HCT116 (cell line): ENCODE measurements at regions not wholly inside any gene's neighbourhood (a gene's known extent, or its start where the extent isn't known, plus 50 kb on each side); places are given as distances from the start of the nearest gene placed in this dataset.

Experiments used
- ATAC-seq: fragments of 200-7000 bp; cut with Tn5 transposase; 2 replicates; pipeline ENCODE4 v1.9.1; 2020; ENCODE audit warnings: mild to moderate bottlenecking, moderate library complexity
- BruUV-seq: library from RNA; stranded (reverse); fragments of 400-500 nt; replicated peaks from 2 replicates; lab custom pipeline; 2021; lab: Mats Ljungman, UMichigan
- CTCF ChIA-PET: fragments of 300-600 bp; sonication (Branson Sonifier 250); formaldehyde crosslinking; loops from one replicate; lab custom pipeline; 2021; ENCODE audit warnings: antibody characterized with exemption; lab: Charles Lee
- POLR2A ChIA-PET: fragments of 300-600, 350-600 bp; sonication (Branson Sonifier 250); formaldehyde crosslinking; loops from one replicate; lab custom pipeline; 2021; ENCODE audit warnings: antibody characterized with exemption; lab: Charles Lee
- RAD21 ChIA-PET, 2 experiments: fragments of 300-600 bp; sonication (Branson Sonifier 250); formaldehyde crosslinking; loops; one replicate each; lab custom pipeline; 2023; ENCODE audit warnings: low total read pairs in 2 of 2; ENCODE audit not compliant: uncharacterized antibody in 2 of 2, unreplicated experiment in 2 of 2, low non-redundant PET in 1 of 2; lab: Charles Lee
- DNase-seq: peaks from one replicate; pipeline ENCODE4 v3.0.0-alpha.2; 2010; ENCODE audit warnings: low read depth, low spot score
- H2AFZ ChIP-seq: fragments of 200-600 bp; shearing (Covaris generic), sonication (generic); 2 replicates; pipeline ENCODE4 v1.6.1; 2017; ENCODE audit warnings: low read depth, mixed run types, mixed read lengths, antibody characterized with exemption, low read length; ENCODE audit not compliant: poor library complexity, severe bottlenecking
- H3K27ac ChIP-seq: 2 replicates; pipeline ENCODE4 v1.5.1; 2012; ENCODE audit warnings: low read depth, low read length
- H3K27me3 ChIP-seq: fragments of 200-600 bp; sonication (generic); 2 replicates; pipeline ENCODE4 v1.6.1; 2016; ENCODE audit warnings: mixed run types, low read length, mixed read lengths; ENCODE audit not compliant: insufficient read depth
- H3K36me3 ChIP-seq, 2 experiments: fragments of 200-500 bp in 1 of 2; fragments of 200-600 bp in 1 of 2; sonication (Bioruptor generic) in 1 of 2; sonication (generic) in 1 of 2; 2 replicates each; pipeline versions ENCODE4 v1.5.1 to v1.6.1; 2014 to 2016; ENCODE audit warnings: low read length in 2 of 2, inconsistent platforms in 1 of 2, mixed read lengths in 1 of 2, mixed run types in 1 of 2; ENCODE audit not compliant: insufficient read depth in 2 of 2, control insufficient read depth in 1 of 2
- H3K4me1 ChIP-seq, 2 experiments: fragments of 200-600 bp in 1 of 2; sonication (generic) in 1 of 2; 2 replicates each; pipeline versions ENCODE4 v1.5.1 to v1.6.1; 2012 to 2017; ENCODE audit warnings: low read length in 2 of 2, inconsistent platforms in 1 of 2, mild to moderate bottlenecking in 1 of 2, mixed read lengths in 1 of 2, mixed run types in 1 of 2, moderate library complexity in 1 of 2; ENCODE audit not compliant: insufficient read depth in 2 of 2, control insufficient read depth in 1 of 2
- H3K4me2 ChIP-seq: fragments of 200-600 bp; sonication (generic); 2 replicates; pipeline ENCODE4 v1.6.1; 2017; ENCODE audit warnings: mixed run types, low read length, mixed read lengths
- H3K4me3 ChIP-seq, 2 experiments: fragments of 200-600 bp in 1 of 2; sonication (generic) in 1 of 2; replicated peaks in 1 of 2; 2 replicates each; pipeline ENCODE4 v1.5.1; 2011 to 2016; ENCODE audit warnings: low read length in 2 of 2, control low read depth in 1 of 2, low read depth in 1 of 2, mild to moderate bottlenecking in 1 of 2, mixed read lengths in 1 of 2, mixed run types in 1 of 2
- H3K79me2 ChIP-seq: fragments of 200-600 bp; sonication (generic); 2 replicates; pipeline ENCODE4 v1.6.1; 2017; ENCODE audit warnings: mild to moderate bottlenecking, mixed run types, low read length, moderate library complexity, mixed read lengths; ENCODE audit not compliant: insufficient read depth
- H3K9ac ChIP-seq: fragments of 200-600 bp; sonication (generic); 2 replicates; pipeline ENCODE4 v1.6.1; 2016; ENCODE audit warnings: low read length, mixed read lengths
- H3K9me2 ChIP-seq: fragments of 200-600 bp; sonication (generic), shearing (Covaris generic); 2 replicates; pipeline ENCODE4 v1.6.1; 2017; ENCODE audit warnings: mixed run types, mild to moderate bottlenecking, moderate library complexity; ENCODE audit not compliant: insufficient read depth
- H3K9me3 ChIP-seq, 2 experiments: fragments of 200-500 bp in 1 of 2; fragments of 200-600 bp in 1 of 2; sonication (Bioruptor generic) in 1 of 2; sonication (generic) in 1 of 2; 2 replicates each; pipeline ENCODE4 v1.6.1; 2014 to 2017; ENCODE audit warnings: low read length in 2 of 2, mixed read lengths in 2 of 2, inconsistent platforms in 1 of 2, low read depth in 1 of 2, mild to moderate bottlenecking in 1 of 2, mixed run types in 1 of 2, moderate library complexity in 1 of 2; ENCODE audit not compliant: control insufficient read depth in 1 of 2, insufficient read depth in 1 of 2
- H4K20me1 ChIP-seq: fragments of 200-600 bp; sonication (generic), shearing (Covaris generic); 2 replicates; pipeline ENCODE4 v1.6.1; 2017; ENCODE audit warnings: mixed run types, mild to moderate bottlenecking, moderate library complexity; ENCODE audit not compliant: insufficient read depth
- CBX3 ChIP-seq: IDR thresholded peaks from 2 replicates; pipeline ENCODE4 v1.6.1; 2012; ENCODE audit warnings: low read depth
- CEBPB ChIP-seq: IDR thresholded peaks from 2 replicates; pipeline ENCODE4 v1.6.1; 2012; ENCODE audit warnings: low read depth
- EGR1 ChIP-seq: IDR thresholded peaks from 2 replicates; pipeline ENCODE4 v1.6.1; 2012; ENCODE audit warnings: low read depth
- ELF1 ChIP-seq: IDR thresholded peaks from 2 replicates; pipeline ENCODE4 v1.6.1; 2012; ENCODE audit warnings: low read depth, borderline replicate concordance
- EZH2 ChIP-seq: fragments of 200-600 bp; sonication (generic); IDR thresholded peaks from 2 replicates; pipeline ENCODE4 v1.6.1; 2017; ENCODE audit warnings: antibody characterized with exemption, mixed run types
- EZH2phosphoT487 ChIP-seq: fragments of 200-600 bp; IDR thresholded peaks from 2 replicates; pipeline ENCODE4 v1.6.1; 2018; ENCODE audit warnings: antibody characterized with exemption, borderline replicate concordance
- FOSL1 ChIP-seq: IDR thresholded peaks from 2 replicates; pipeline ENCODE4 v1.6.1; 2012; ENCODE audit warnings: low read depth
- JUND ChIP-seq: IDR thresholded peaks from 2 replicates; pipeline ENCODE4 v1.6.1; 2012
- POLR2A ChIP-seq: IDR thresholded peaks from 2 replicates; pipeline ENCODE4 v1.7.0; 2011; ENCODE audit warnings: borderline replicate concordance; ENCODE audit not compliant: insufficient read depth, insufficient read length; ENCODE audit errors: extremely low read depth
- RAD21 ChIP-seq: IDR thresholded peaks from 2 replicates; pipeline ENCODE4 v1.6.1; 2012; ENCODE audit warnings: low read depth, mild to moderate bottlenecking
- SIN3A ChIP-seq: IDR thresholded peaks from 2 replicates; pipeline ENCODE4 v1.6.1; 2012; ENCODE audit warnings: low read depth
- SP1 ChIP-seq: IDR thresholded peaks from 2 replicates; pipeline ENCODE4 v1.6.1; 2012; ENCODE audit warnings: low read depth
- TCF7L2 ChIP-seq: IDR thresholded peaks from 2 replicates; pipeline ENCODE4 v1.7.0; 2011; ENCODE audit warnings: borderline replicate concordance, inconsistent platforms; ENCODE audit not compliant: insufficient read depth, insufficient read length; ENCODE audit errors: extremely low read depth
- ZFX ChIP-seq: fragments of 450-650 bp; IDR thresholded peaks from 2 replicates; pipeline ENCODE4 v1.6.1; 2017
- intact Hi-C: fragments of 100-400 bp; cut with micrococcal nuclease; formaldehyde crosslinking; loops from 2 replicates; pipeline ENCODE4 v1.10.0; 2022
- TF ChIP-seq, protein P1 (sequence below): IDR thresholded peaks from 2 replicates; pipeline ENCODE4 v1.6.1; 2011; ENCODE audit warnings: mild to moderate bottlenecking, low read length, moderate library complexity; ENCODE audit not compliant: insufficient replicate concordance; ENCODE audit errors: extremely low read depth
- TF ChIP-seq, protein P2 (sequence below): IDR thresholded peaks from 2 replicates; pipeline ENCODE4 v1.6.1; 2012
- TF ChIP-seq, protein P3 (sequence below), 3 experiments: fragments of 200-600 bp in 1 of 3; sonication (generic) in 1 of 3; IDR thresholded peaks in 2 of 3; conservative IDR thresholded peaks in 1 of 3; 2 replicates each; pipeline ENCODE4 v1.5.1; 2012 to 2017; ENCODE audit warnings: low read depth in 2 of 3, low read length in 2 of 3, antibody characterized with exemption in 1 of 3, borderline replicate concordance in 1 of 3, control low read depth in 1 of 3, mild to moderate bottlenecking in 1 of 3, mixed read lengths in 1 of 3, mixed run types in 1 of 3, moderate library complexity in 1 of 3; ENCODE audit not compliant: insufficient read depth in 1 of 3
- TF ChIP-seq, protein P4 (sequence below): IDR thresholded peaks from 2 replicates; pipeline ENCODE4 v1.6.1; 2012; ENCODE audit warnings: low read depth

DNA sequence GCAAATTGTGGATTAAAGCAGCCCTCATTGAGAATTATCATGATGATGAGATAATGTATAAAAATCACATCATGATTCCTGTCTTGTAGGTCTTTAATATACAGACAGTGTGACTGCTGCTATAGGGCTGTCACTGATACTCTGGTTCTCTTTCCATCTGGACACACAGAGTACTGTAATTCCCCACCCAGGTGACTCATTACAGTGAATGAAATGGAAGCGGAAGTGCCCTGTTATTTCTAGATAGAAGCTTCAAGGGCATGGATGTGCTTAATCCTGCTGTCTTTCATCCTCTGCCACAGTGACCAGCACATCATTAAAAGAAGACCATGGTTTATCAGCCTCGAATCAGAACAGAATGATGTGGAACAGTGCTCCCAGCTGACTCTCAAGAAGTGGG is 1234.0 kb downstream of the SORCS3 start:
- ChIA-PET RAD21 (no interaction called here), CTCF (no interaction called here), POLR2A (no interaction called here)
- BruUV-seq, result no TSS peak
- Histone ChIP-seq H3K27ac (no peak overlapping the region), H2AFZ (no peak overlapping the region), H3K79me2 (no peaks in the 10 kb centered on the region), H3K9me2 (no peaks in the 10 kb centered on the region), H3K9ac (no peak overlapping the region), H3K9me3 (peaks cover 23 to 35% of the 10 kb centered on the region in 2 experiments; a peak in 3 of 4 replicates), H3K4me3 (no peak overlapping the region), H4K20me1 (no peaks in the 10 kb centered on the region), H3K27me3 (no peaks in the 10 kb centered on the region), H3K4me1 (no peaks in the 10 kb centered on the region), H3K36me3 (no peaks in the 10 kb centered on the region), H3K4me2 (no peak overlapping the region)
- DNase-seq (no peak), ATAC-seq (no peak)
- TF ChIP-seq SP1 (no peak), EZH2phosphoT487 (no peak), TCF7L2 (no peak), JUND (no peak), POLR2A (no peak), ZFX (no peak), SIN3A (no peak), EZH2 (no peak), ELF1 (no peak), EGR1 (no peak), CEBPB (no peak), RAD21 (no peak), CBX3 (no peak), FOSL1 (no peak)
- TF ChIP-seq, protein P1, sequence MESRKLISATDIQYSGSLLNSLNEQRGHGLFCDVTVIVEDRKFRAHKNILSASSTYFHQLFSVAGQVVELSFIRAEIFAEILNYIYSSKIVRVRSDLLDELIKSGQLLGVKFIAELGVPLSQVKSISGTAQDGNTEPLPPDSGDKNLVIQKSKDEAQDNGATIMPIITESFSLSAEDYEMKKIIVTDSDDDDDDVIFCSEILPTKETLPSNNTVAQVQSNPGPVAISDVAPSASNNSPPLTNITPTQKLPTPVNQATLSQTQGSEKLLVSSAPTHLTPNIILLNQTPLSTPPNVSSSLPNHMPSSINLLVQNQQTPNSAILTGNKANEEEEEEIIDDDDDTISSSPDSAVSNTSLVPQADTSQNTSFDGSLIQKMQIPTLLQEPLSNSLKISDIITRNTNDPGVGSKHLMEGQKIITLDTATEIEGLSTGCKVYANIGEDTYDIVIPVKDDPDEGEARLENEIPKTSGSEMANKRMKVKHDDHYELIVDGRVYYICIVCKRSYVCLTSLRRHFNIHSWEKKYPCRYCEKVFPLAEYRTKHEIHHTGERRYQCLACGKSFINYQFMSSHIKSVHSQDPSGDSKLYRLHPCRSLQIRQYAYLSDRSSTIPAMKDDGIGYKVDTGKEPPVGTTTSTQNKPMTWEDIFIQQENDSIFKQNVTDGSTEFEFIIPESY, result no peak
- TF ChIP-seq, protein P2, sequence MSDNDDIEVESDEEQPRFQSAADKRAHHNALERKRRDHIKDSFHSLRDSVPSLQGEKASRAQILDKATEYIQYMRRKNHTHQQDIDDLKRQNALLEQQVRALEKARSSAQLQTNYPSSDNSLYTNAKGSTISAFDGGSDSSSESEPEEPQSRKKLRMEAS, result no peak
- TF ChIP-seq, protein P3, sequence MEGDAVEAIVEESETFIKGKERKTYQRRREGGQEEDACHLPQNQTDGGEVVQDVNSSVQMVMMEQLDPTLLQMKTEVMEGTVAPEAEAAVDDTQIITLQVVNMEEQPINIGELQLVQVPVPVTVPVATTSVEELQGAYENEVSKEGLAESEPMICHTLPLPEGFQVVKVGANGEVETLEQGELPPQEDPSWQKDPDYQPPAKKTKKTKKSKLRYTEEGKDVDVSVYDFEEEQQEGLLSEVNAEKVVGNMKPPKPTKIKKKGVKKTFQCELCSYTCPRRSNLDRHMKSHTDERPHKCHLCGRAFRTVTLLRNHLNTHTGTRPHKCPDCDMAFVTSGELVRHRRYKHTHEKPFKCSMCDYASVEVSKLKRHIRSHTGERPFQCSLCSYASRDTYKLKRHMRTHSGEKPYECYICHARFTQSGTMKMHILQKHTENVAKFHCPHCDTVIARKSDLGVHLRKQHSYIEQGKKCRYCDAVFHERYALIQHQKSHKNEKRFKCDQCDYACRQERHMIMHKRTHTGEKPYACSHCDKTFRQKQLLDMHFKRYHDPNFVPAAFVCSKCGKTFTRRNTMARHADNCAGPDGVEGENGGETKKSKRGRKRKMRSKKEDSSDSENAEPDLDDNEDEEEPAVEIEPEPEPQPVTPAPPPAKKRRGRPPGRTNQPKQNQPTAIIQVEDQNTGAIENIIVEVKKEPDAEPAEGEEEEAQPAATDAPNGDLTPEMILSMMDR (IDR thresholded peaks at IDR 0.05 in 2 of 3, conservative IDR thresholded peaks at IDR 0.05 in 1 of 3; ENCODE audit: borderline replicate concordance in 1 of 3, insufficient read depth in 1 of 3, low read depth in 2 of 3, low read length in 2 of 3), result no peak
- TF ChIP-seq, protein P4, sequence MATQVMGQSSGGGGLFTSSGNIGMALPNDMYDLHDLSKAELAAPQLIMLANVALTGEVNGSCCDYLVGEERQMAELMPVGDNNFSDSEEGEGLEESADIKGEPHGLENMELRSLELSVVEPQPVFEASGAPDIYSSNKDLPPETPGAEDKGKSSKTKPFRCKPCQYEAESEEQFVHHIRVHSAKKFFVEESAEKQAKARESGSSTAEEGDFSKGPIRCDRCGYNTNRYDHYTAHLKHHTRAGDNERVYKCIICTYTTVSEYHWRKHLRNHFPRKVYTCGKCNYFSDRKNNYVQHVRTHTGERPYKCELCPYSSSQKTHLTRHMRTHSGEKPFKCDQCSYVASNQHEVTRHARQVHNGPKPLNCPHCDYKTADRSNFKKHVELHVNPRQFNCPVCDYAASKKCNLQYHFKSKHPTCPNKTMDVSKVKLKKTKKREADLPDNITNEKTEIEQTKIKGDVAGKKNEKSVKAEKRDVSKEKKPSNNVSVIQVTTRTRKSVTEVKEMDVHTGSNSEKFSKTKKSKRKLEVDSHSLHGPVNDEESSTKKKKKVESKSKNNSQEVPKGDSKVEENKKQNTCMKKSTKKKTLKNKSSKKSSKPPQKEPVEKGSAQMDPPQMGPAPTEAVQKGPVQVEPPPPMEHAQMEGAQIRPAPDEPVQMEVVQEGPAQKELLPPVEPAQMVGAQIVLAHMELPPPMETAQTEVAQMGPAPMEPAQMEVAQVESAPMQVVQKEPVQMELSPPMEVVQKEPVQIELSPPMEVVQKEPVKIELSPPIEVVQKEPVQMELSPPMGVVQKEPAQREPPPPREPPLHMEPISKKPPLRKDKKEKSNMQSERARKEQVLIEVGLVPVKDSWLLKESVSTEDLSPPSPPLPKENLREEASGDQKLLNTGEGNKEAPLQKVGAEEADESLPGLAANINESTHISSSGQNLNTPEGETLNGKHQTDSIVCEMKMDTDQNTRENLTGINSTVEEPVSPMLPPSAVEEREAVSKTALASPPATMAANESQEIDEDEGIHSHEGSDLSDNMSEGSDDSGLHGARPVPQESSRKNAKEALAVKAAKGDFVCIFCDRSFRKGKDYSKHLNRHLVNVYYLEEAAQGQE, result no peak
- intact Hi-C loops, result no loop called here
